OCI-M2 (cell line): ENCODE measurements at regions not wholly inside any gene's neighbourhood (a gene's known extent, or its start where the extent isn't known, plus 50 kb on each side); places are given as distances from the start of the nearest gene placed in this dataset.

Experiments
- DNase-seq: peaks from one replicate; lab custom pipeline; 2025; ENCODE audit not compliant: unreplicated experiment; lab: John Stamatoyannopoulos, UW

GRCh38 chr5:11955331-11955730, 51.1 kb upstream of the CTNND2 start:
- no peak for DNase-seq
